A673 (cell line): ENCODE measurements at regions not wholly inside any gene's neighbourhood (a gene's known extent, or its start where the extent isn't known, plus 50 kb on each side); places are given as distances from the start of the nearest gene placed in this dataset.

Experiments
- BruUV-seq: library from RNA; stranded (reverse); fragments of 400-500 nt; replicated peaks from 2 replicates; lab custom pipeline; 2021; lab: Mats Ljungman, UMichigan
- CTCF ChIA-PET: fragments of 300-600 bp; sonication (Branson Sonifier 250); formaldehyde crosslinking; loops from one replicate; lab custom pipeline; 2022; ENCODE audit warnings: antibody characterized with exemption; lab: Charles Lee
- POLR2A ChIA-PET: fragments of 300-600 bp; sonication (Branson Sonifier 250); formaldehyde crosslinking; loops from one replicate; lab custom pipeline; 2022; ENCODE audit warnings: antibody characterized with exemption; ENCODE audit not compliant: low non-redundant PET; lab: Charles Lee
- DNase-seq: peaks from one replicate; pipeline ENCODE4 v3.0.0-alpha.2; 2015; ENCODE audit warnings: low spot score
- H3K27ac ChIP-seq: fragments of 200-600 bp; sonication (generic); 2 replicates; pipeline ENCODE4 v1.5.1; 2016; ENCODE audit warnings: mixed run types, low read depth, mild to moderate bottlenecking, mixed read lengths, antibody characterized with exemption, low read length; ENCODE audit not compliant: poor library complexity, severe bottlenecking
- H3K27me3 ChIP-seq: fragments of 200-600 bp; sonication (generic); replicated peaks from 2 replicates; pipeline ENCODE4 v1.6.1; 2017; ENCODE audit warnings: mixed run types, low read depth, mild to moderate bottlenecking, mixed read lengths, antibody characterized with exemption, low read length; ENCODE audit not compliant: insufficient read depth, poor library complexity
- H3K36me3 ChIP-seq: fragments of 200-600 bp; sonication (generic); 2 replicates; pipeline ENCODE4 v1.6.1; 2016; ENCODE audit warnings: mixed run types, mild to moderate bottlenecking, mixed read lengths, antibody characterized with exemption, low read length; ENCODE audit not compliant: insufficient read depth, poor library complexity, severe bottlenecking
- H3K4me1 ChIP-seq: fragments of 200-600 bp; sonication (generic); 2 replicates; pipeline ENCODE4 v1.6.1; 2017; ENCODE audit warnings: mixed run types, mild to moderate bottlenecking, mixed read lengths, antibody characterized with exemption, low read length; ENCODE audit not compliant: insufficient read depth, poor library complexity, severe bottlenecking
- H3K4me3 ChIP-seq: fragments of 200-600 bp; sonication (generic); 2 replicates; pipeline ENCODE4 v1.5.1; 2016; ENCODE audit warnings: low read depth, mixed run types, mild to moderate bottlenecking, mixed read lengths, low read length; ENCODE audit not compliant: poor library complexity, severe bottlenecking
- H3K9me3 ChIP-seq: fragments of 200-600 bp; sonication (generic); 2 replicates; pipeline ENCODE4 v1.6.1; 2016; ENCODE audit warnings: mixed run types, low read depth, mild to moderate bottlenecking, mixed read lengths, antibody characterized with exemption, low read length; ENCODE audit not compliant: poor library complexity, severe bottlenecking
- EZH2 ChIP-seq: fragments of 200-600 bp; sonication (generic); IDR thresholded peaks from 2 replicates; pipeline ENCODE4 v1.6.1; 2017; ENCODE audit warnings: borderline replicate concordance, low read depth, mild to moderate bottlenecking, mixed read lengths, antibody characterized with exemption, low read length; ENCODE audit not compliant: poor library complexity, severe bottlenecking
- intact Hi-C: fragments of 100-400 bp; cut with micrococcal nuclease; formaldehyde crosslinking; loops from one replicate; pipeline ENCODE4 v1.10.0; 2022; ENCODE audit not compliant: unreplicated experiment
- TF ChIP-seq, protein P1 (sequence below): fragments of 300-800, 200-600 bp; sonication (generic); conservative IDR thresholded peaks from 2 replicates; pipeline ENCODE4 v1.5.1; 2017; ENCODE audit warnings: low read depth, mild to moderate bottlenecking, antibody characterized with exemption, low read length, moderate library complexity, mixed read lengths

DNA sequence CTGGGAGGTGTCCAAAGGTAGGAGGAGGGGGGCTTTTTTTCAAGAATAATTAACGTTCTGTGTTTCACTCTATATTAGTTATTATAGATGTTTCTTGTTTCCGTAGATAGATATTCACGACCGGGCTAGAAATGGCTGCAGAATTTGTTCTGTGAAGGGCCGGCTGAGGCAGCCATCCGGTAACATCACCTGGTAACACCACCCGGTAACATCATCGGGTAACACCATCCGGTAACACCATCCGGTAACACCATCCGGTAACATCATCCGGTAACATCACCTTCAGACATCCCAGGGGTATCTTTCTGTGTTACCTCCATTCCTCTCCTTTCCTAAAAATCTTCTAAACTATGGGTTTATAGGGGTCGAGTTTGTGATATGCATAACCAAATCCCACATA lies 1336.7 kb upstream of the TMEM132C start:
- Histone ChIP-seq H3K27me3 (no peaks in the 10 kb centered on the region), H3K4me1 (no peaks in the 10 kb centered on the region), H3K27ac (no peak overlapping the region), H3K9me3 (no peaks in the 10 kb centered on the region), H3K36me3 (no peaks in the 10 kb centered on the region), H3K4me3 (no peak overlapping the region)
- CTCF ChIA-PET: no interaction called here
- DNase-seq: no peak
- no TSS peak for BruUV-seq
- no peak for TF ChIP-seq EZH2
- TF ChIP-seq, protein P1, sequence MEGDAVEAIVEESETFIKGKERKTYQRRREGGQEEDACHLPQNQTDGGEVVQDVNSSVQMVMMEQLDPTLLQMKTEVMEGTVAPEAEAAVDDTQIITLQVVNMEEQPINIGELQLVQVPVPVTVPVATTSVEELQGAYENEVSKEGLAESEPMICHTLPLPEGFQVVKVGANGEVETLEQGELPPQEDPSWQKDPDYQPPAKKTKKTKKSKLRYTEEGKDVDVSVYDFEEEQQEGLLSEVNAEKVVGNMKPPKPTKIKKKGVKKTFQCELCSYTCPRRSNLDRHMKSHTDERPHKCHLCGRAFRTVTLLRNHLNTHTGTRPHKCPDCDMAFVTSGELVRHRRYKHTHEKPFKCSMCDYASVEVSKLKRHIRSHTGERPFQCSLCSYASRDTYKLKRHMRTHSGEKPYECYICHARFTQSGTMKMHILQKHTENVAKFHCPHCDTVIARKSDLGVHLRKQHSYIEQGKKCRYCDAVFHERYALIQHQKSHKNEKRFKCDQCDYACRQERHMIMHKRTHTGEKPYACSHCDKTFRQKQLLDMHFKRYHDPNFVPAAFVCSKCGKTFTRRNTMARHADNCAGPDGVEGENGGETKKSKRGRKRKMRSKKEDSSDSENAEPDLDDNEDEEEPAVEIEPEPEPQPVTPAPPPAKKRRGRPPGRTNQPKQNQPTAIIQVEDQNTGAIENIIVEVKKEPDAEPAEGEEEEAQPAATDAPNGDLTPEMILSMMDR: no peak
- POLR2A ChIA-PET: interaction anchor here (0.7 kb wide), 1 partner anchor 1286 kb away, joined by 3 read pairs; no protein-coding TSS in a partner anchor
- intact Hi-C loops: loop anchor here (10.0 kb wide), 1 partner anchor 365 kb away; no protein-coding TSS in a partner anchor

DNA sequence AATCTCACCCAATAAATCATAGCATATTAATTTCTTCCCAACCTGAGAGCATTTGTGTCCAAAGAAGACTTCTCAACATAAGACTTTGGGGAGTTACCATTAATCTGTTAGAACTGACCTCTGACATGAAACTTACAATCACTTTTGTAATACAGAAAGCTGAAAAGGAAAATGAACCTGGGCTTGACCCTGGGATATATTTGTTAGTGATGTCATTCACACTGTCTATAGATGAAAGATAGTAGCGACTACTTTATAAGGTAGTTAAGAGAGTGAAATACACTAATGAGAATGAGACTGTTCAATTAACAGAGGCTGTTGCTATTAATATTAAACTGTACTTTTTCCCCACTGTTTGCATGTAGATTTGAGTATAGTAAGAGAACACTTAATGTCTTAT lies 1334.8 kb upstream of the TMEM132C start:
- ChIA-PET POLR2A (no interaction called here), CTCF (no interaction called here)
- no peak for TF ChIP-seq EZH2
- TF ChIP-seq, protein P1: no peak

DNA sequence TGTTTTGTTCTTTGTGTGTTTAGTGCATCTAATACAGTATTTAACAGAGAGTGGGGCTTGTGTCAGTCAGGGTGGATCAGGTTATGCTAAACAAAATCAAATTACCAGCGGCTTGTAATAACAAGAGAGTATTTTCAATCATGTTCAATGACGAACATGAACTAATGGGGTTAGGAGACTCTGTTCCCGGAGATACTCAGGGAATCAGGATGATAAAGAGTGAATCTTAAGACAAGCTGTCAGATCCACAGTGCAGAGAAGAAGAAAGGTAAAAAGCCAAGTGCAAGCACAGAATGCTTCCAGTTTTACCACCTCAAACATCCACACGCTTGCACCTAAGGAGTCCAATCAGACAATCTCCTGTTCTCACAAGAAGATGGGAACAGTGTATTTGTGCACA lies 1331.5 kb upstream of the TMEM132C start:
- TF ChIP-seq, protein P1: no peak
- Histone ChIP-seq H3K4me1 (peaks cover 6% of the 10 kb centered on the region), H3K36me3 (no peaks in the 10 kb centered on the region), H3K9me3 (no peaks in the 10 kb centered on the region), H3K4me3 (no peak overlapping the region), H3K27me3 (no peaks in the 10 kb centered on the region), H3K27ac (no peak overlapping the region)
- POLR2A ChIA-PET: no interaction called here
- BruUV-seq: no TSS peak
- DNase-seq: no peak
- intact Hi-C loops: loop anchor here (10.0 kb wide), 1 partner anchor 359 kb away; no protein-coding TSS in a partner anchor
- CTCF ChIA-PET: no interaction called here

More for the DNA sequence above, 1334.8 kb upstream of the TMEM132C start:
- Histone ChIP-seq H3K4me1 (peaks cover 6% of the 10 kb centered on the region), H3K9me3 (no peaks in the 10 kb centered on the region), H3K4me3 (no peak overlapping the region), H3K36me3 (no peaks in the 10 kb centered on the region), H3K27me3 (no peaks in the 10 kb centered on the region), H3K27ac (no peak overlapping the region)
- DNase-seq: no peak
- no TSS peak for BruUV-seq
- intact Hi-C loops: loop anchor here (10.0 kb wide), 1 partner anchor 363 kb away; no protein-coding TSS in a partner anchor
